Fibroblast of upper back skin (primary cell): ENCODE measurements at regions not wholly inside any gene's neighbourhood (a gene's known extent, or its start where the extent isn't known, plus 50 kb on each side); places are given as distances from the start of the nearest gene placed in this dataset.
A peak's percentile ranks its signal among the peaks of the same experiment; 100 is the strongest.

Experiments
- DNase-seq: peaks from one replicate; pipeline ENCODE4 v3.0.0-alpha.2; 2013

DNA sequence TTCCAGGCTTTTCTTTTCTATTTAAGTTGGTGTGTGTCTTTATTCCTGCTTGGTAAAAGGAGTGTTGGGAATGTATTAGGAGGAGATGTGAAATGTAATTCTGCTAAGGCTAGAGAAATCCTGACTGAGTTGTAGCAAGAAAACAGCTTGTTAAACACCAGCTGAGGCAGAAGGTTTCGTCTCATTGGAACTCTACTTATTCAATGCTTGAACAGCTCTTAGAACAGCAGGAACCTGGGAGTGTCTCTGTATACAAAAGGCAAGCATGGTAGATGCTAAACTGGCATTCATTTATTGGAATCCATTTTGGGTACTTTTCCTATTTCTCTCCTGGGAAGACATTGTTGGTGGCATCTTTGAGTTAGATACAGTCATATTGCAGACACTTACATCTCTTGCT lies 280.9 kb downstream of the HRH4 start:
- DNase-seq: no peak

- peak; percentile 89 for DNase-seq
Measured at GRCh38 chr18:24741965-24742724, 281.7 kb downstream of the HRH4 start.

DNA sequence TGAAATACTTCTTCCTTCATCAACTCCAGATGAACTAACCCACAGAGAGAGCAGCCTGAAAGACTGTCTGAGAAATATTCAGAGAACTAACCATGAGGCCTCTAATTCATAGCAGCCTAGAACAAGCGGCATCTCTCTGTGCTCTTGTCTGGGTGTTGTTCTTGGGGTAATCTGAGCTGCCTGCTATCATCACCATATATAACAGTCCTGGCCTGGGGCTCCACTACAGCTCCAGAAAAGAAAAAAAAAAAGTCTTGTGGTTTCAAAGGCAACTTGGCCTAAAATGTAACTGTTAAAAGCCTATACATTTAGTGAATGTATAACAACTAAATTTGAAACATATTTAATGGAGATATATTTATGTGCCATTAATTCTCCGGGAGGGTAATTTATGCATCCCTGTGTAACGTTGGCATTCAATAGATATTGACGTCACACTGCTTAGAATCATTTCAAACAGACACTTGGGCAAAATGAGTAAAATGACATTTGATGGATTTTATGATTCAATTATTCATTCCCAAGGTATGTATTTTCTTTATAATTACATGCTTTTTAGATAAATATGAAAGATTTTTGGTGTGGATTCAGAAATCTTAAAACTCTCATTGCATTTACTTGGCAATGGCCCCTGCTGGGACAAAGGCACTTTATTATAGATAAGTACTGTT lies 294.3 kb downstream of the HRH4 start:
- DNase-seq: peak; percentile 90

GRCh38 chr18:24756385-24756784 lies 295.9 kb downstream of the HRH4 start:
- DNase-seq: no peak

GRCh38 chr18:24757134-24757533 lies 296.7 kb downstream of the HRH4 start:
- DNase-seq: no peak

GRCh38 chr18:24761765-24762164 lies 301.3 kb downstream of the HRH4 start:
- no peak for DNase-seq

GRCh38 chr18:24762511-24762910 lies 302.1 kb downstream of the HRH4 start:
- DNase-seq: peak; percentile 50

DNA sequence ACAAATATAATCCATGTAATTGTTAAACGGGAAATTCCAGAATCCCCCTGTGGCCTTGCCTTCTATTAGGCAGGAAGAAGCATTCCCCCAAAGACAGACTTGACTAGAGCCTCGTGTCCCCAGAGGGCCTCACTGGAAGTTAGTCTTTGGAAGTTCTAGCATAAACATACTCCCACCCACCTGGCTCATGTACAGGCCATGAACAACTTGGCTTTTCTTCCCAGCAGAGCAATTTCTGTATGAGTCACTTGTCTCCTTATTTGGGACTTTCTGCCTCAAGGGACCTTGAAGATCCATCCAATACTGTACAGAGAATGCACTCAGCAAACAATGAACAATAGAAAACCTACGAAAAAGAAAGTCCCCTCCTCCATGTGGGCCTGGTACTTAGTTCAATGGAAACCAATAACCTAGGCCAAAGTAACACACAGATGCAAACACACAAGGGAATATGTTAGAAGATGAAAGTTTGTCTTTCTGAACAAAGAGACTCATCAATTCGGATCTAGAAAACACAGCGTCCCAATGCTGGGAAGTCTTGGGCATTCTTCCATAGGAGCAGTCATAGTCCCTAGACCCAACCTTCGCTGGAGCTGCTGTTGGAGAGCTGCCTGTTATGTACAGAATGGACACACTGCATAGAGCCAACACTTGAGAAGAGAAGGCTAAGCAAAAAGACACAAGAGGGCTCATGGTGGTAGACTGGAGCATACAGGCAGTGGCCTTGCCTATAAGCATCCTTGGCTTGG lies 303.5 kb downstream of the HRH4 start:
- DNase-seq: peak; percentile 85

GRCh38 chr18:24764766-24765165 lies 304.3 kb downstream of the HRH4 start:
- peak; percentile 95 for DNase-seq

- peak; percentile 86 for DNase-seq
Measured at GRCh38 chr18:24766376-24766775, 305.9 kb downstream of the HRH4 start.

GRCh38 chr18:24770311-24771024 lies 310.0 kb downstream of the HRH4 start:
- no peak for DNase-seq

- no peak for DNase-seq
Measured at GRCh38 chr18:24771300-24771699, 310.9 kb downstream of the HRH4 start.

- DNase-seq: no peak
Measured at GRCh38 chr18:24773101-24773500, 312.7 kb downstream of the HRH4 start.

GRCh38 chr18:24776019-24776418 lies 315.6 kb downstream of the HRH4 start:
- DNase-seq: no peak

- no peak for DNase-seq
Measured at GRCh38 chr18:24778810-24779418, 318.5 kb downstream of the HRH4 start.

GRCh38 chr18:24782566-24782965 lies 322.1 kb downstream of the HRH4 start:
- DNase-seq: no peak

GRCh38 chr18:24785019-24785418 lies 324.6 kb downstream of the HRH4 start:
- DNase-seq: no peak

DNA sequence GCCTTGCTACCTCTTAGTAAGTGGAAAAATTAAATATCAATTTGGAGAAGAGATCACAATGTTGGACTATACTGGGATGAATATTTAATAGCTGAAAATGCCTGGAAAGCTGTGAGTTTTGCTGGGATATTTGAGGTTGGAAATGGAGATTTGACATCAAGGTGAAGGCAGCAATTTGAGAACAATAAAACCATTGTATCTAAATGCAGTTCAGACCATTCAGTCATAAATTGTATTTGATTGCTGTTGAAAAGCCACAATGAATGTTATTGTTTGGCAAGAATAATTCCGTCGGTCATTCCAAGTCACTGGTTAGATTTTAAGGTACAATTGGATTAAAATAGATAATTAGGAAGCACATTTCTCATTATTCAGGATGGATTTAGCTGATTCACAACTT lies 325.6 kb downstream of the HRH4 start:
- no peak for DNase-seq

DNA sequence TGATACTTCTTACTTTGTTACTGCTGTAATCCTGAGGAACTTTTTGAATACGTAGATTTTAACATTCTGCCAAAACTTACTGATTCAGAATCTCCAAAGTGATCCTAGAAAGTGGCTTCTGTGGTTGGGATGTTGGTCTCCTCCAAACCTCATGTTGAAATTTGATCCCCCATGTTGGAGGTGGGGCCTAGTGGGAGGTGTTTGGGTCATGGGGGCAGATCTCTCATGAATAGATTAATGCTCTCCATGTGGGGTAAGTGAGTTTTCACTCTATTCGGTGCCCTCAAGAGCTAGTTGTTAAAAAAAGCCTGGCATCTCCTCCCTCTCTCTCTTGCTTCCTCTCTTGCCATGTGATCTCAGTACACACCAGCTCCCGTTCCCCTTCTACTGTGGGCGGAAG lies 329.9 kb downstream of the HRH4 start:
- DNase-seq: peak; percentile 18

DNA sequence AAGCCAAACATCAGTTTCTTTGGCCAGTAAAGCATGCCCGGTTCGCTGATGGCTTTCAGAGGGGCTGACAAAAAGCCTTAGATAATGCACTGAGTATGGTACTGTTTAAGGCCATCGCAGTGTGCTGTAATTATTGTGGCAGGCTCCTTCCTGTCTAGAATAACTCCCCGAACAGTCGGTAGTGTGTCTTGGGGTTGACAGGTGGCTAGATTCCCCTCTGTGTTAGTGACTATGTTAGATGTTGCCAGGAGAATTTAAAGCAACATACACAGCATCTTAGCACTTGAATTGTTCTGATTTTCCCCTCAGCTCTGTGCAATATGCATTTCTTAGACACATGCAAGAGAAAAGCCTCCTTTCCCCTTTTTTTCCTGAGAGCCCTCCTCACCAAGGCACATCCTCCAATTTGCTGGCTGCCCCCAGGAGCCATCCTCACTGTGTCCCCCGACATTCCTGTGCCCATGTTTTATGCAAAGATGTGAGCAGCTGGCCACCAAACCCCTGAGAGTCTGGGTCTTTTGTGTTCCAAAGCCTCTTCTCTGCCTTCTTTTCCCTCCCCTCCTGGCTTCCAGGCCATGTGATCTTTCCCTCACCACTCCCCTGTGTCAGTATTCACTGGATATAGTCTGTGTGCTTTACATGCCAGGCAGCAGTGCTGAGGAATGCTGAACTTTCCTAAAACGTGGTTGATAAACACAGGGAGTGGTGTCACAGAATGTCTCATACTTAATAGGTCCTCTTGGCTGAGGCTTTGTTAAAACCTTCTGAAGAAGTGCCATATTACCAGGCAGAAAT lies 331.5 kb downstream of the HRH4 start:
- no peak for DNase-seq

GRCh38 chr18:24793742-24794141 lies 333.3 kb downstream of the HRH4 start:
- no peak for DNase-seq

GRCh38 chr18:24795129-24795528 lies 334.7 kb downstream of the HRH4 start:
- DNase-seq: no peak
